ENCODE measurements at regions not wholly inside any gene's neighbourhood (a gene's known extent, or its start where the extent isn't known, plus 50 kb on each side); places are given as distances from the start of the nearest gene placed in this dataset.
"Not testable (repeated sequence)": the region's sequence is repeated elsewhere in the genome, so short reads cannot be mapped to it uniquely, and the experiment has no call there.

DNA sequence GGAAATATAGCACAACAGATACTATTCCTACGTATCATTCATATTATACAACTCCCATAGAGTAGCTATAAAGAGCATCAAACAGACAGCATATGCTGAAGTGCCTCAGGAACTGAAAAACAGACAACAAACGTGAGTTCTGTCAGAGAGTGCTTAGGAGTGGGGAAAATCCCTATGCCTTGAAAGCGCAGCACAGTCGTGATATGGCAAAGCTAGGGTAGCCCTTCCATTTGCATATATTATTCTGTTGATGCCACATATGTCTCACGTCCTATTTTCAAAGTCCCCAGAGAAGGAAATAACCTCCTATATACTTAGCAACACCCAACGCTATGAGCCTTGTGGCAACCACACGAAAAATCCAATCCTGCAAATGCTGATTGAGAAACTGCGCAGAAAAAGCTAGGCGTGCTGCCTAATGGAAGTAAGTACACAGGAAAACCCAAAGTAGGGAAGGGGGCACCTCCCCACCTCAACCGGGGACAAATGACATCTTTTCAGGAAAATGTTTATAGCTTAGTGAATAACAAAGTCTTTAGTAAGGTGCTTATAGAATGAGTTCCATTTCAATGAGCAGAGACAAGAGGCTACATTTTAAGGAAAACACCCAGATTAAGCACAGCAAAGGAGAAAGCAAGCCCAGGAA lies 105.1 kb downstream of the MED10 start:
- DNase-seq = no peak

DNA sequence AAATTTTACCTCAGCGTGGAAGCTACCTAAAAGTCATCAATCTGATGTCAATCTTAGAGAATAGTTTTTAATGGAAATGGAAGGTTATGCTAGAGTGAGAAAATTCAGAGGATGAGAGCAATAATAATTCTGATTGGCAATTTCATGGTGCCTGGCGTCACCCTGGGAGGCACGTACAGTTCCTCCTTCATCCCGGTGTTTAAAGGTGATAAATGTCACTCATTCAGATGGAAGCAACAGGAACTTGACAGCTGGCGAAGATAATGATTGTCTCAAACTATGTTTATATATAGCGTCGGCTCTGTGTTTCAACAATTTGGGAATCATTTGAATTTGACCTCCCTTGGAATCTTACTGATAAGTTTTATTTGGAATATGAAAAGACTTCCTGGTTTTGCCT lies 108.4 kb downstream of the MED10 start:
- no peak for DNase-seq

DNA sequence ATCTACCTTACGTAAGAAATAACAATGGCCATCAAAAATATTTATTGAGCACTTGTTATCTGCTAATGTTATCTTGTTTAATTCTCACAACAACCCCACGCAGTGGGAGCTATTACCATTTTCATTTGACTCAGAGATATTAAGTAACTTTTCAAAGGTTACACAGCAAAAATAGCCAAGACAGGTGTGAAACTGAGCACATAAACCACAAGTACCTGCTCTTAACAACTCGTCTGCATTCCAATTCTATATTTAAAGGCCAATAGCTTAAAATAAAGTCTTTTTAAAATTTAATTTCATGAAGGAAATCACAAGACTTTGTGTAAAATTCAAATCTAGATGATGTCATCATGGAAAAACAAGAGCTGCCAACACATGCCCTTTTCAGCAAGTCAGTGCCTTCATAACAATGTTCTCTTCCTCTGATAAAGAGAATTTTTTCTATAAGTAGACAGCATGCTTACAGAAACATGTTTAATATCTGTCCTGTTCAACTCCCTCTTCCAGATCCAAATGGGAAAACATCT lies 111.6 kb downstream of the MED10 start:
- no peak for DNase-seq

DNA sequence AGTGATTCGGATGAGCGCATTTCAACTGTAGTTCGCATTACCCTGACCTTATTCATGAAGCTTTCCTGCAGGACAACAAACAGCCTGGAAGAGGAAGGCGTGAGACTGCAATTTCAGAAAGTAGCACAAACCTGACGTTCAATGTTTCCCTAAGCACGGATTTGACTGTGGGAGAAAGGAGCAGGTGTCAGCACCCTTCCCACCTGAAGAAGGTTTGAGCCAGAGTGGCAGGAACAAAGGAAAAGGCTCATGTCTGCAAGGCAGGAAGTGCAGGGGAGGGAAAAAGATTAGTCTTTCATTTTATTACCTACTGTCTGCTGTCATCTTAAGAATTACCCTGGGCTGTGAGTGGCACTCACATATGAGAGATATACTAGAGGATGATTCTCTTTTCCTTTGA lies 114.0 kb downstream of the MED10 start:
- no peak for DNase-seq

DNA sequence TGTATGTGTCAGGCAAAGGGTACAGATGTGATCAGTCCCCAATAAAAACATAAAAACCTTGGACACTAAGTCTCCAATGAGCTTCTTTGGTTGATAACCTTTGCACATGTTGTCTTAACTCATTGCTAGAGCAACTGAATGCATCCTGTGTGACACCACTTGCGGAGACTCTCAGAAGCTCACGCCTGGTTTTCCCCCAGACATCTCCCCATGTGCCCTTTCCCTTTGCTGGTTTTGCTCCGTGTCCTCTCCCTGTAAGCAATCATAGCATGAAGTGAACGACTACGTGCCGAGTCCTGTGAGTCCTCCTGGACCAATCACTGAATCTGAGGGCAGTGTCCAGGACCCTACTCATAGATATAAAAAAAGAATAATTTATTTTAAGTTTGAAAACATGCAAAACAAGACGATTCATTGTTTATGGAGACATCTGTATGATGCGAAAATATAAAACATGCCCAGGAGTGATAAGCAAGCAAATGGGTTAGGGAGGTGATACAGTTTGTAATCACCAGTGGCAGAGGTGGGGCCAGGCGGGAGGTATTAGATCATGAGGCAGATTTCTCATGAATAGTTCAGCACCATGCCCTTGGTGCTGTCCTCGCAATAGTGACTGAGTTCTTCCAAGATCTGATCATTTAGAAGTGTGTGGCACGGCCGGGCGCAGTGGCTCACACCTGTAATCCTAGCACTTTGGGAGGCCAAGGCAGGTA lies 115.5 kb downstream of the MED10 start:
- DNase-seq = no peak

DNA sequence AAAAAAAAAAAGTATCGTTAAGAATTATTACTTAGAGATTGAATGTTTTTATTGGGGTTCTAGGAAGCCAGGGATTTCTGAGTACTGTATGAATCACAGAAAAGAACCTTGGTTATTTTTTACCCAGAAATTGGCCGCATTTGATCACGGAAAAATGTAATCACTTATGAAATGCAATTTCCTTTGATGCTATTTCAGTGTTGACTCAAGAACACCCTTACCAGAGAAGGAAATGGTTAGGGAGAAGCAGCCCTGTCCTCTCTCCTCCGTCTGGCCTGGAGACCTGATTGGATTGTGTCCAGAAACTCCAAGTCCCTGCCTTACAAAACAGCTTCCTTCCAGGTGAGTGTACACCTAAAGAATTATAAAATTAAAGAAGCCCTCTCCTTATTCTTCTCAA lies 116.7 kb downstream of the MED10 start:
- DNase-seq = no peak

DNA sequence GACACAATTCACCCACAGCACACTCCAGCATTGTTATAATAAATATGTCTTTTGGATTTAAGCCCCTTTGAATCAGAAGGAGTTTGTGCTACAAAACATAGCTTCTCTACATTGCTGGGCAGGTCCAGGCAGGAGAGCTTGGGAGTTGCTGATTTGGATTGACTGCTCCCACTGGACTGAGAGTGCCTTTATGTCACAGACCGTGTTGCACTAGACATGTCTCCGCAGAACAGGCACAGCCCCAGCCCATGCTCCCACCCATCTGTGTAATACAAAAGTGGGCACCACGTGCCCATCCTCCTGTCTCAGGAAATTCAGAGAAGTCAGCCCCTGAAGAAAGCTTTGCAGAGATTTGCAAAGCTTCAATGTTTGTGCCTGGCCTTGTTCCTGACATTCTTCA lies 117.1 kb downstream of the MED10 start:
- DNase-seq = no peak

DNA sequence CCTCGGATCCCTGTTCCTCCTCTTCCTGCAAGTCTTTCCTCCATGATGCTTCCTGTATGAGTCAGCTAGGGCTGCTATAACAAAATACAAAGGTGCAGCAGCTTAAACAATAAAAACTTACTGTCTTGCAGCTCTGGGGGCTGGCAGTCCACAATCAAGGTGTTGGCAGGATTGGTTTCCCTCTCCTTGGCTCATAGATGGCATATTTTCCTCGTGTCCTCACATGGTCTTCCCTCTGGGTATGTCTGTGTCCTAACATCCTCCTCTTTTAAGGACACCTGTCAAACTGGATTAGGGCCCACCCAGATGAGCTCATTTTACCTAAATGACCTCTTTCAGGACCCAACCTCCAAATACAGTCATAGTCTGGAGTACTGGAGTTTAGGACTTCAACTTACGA lies 117.5 kb downstream of the MED10 start:
- no peak for DNase-seq

DNA sequence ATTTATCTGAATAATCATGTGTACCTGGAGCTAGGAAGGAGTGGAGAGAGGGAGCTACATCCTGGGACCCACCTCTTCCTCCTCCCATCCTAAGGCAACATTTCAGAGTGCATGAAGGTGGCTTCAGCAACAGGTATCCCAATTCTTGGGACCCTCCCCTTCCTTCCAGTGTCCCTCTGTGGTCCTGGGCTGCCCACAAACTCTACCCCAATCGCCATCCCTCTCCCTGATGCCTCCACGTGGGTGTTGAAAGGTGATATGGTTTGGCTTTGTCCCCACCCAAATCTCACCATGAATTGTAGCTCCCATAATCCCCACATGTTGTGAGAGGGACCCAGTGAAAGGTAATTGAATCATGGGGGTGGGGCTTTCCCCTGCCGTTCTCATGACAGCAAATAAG lies 121.4 kb downstream of the MED10 start:
- DNase-seq = no peak

DNA sequence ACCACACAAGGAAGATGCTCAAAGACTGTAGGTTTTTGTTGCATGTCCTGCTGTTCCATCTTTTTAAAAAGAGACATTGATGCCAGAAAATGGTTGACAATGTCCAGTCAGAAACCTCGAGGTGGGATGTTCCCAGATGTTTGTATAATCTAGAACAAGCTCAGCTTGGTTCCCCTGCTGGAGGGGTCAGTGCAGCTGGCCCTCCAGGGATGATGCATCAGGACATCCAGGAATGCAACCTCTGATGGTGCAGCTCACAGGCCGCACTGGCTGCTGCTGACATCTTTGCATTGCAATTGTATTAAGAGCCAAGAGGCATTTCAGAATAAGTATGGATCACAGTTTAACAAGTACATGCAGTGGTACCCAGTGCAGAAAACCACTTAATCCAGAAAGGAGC lies 122.4 kb downstream of the MED10 start:
- no peak for DNase-seq

DNA sequence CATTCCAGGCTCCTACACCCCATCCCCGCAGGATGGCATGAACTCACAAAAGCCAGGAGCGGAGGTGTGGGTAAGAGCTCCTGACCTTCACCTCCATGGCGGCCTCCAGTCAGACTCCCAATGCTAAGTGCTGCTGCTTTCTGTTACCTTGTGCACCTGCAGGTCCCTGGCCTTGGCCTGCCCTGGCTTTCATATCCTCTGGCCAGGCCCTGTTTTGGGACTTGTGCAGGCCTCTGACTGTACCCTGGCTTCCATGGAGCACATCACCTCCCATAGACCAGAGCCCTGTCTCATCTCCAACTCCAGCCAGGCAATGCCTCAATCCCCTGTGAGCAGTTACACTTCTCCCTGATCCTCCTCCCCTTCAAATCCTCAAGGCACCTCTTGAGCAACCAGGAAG lies 124.5 kb downstream of the MED10 start:
- no peak for DNase-seq

DNA sequence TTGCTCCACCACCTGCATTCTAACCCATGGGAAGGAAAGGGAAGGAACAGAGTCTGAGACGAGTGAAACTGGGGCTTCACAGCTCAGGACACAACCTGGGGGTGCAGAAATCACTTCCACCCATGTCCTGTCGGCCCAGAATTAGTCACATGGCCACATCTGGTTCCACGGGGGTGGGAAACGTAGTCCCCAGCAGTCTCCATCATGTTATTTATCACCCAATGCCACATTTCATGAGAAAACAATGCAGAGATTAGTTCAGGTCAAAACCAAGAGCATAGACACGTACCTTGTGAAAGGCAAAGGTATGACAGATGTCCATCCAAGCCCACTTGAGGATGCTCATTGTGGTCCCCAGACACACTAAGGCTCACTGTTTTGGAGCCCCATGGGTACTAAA lies 125.1 kb downstream of the MED10 start:
- no peak for DNase-seq

DNA sequence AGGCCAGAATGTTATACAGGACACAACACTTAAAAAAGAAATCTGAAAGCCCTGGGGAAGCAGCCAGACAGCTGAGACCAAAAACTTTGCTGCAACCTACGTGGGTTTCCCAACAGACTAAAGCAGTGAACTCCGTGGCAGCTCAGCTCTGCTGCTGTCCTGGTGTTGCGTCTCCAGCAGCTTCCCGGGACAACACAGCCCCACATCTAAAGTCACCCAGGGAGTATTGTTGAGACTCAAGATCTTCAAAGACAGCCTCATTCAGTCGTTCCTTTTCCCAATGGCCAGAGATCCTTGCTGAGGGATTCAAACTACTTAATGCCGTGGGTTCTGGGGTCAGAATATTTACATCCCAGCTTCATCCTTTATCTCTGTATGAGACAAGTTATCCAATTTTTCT lies 125.8 kb downstream of the MED10 start:
- no peak for DNase-seq

DNA sequence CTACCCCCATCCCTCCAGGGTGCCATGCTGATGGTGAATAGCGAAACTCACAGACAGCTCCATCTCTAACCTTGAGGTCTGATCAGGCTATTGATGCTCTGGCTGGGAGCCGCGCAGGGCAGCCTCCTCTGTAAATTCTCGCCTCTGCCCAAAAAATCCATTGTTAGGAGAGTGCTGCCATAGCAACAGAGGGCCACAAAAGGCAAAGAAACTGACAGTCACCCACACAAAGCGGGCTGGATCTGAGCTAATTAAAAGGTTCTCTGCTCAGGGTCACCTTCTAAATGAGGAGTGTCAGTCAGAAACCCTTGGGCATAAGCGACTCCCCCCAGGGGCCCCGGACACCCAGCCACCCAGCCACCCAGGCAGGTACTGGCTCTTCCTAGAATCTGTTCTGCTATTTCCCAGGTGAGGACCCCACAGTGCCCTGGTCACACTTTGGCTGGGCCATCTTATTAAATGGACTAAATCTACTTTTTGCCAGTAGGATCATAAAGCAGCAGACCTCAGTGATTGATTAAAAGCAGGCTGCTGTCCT lies 126.7 kb downstream of the MED10 start:
- no peak for DNase-seq

DNA sequence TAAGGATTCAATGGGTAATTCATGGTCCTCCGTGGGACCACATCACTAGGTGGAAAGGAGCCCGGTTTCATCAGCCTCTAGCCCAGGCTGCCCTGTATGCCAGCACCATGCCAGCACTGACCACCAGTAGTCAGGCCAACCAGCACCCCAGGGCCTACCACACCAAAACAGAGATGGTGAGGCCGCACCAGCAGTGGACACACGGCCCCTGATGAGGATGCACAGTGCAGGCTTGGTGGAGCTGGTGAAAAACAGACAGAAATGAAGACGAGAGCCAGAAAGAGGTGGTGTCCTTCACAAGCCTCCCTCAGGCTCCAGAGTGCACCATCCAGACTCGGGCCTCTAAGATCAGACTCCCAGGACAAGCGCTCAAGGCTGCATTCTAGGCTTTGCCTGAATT lies 128.2 kb downstream of the MED10 start:
- no peak for DNase-seq

DNA sequence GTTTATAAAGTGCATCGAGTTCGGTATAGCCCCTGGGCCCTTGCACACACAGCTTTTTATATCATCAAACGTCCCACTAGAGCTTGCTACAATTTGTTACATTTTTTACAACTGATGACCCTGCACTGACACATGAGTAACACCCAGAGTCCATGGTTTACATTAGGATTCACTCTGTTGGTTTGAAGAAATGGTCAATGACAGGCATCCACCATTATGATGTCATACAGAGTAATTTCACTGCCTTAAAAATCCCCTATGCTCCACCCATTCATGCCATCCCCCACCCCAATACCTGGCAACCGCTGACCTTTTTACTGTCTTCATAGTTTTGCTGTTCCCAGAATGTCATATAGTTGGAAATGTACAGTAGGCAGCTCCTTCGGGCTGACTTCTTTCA lies 130.2 kb downstream of the MED10 start:
- no peak for DNase-seq

DNA sequence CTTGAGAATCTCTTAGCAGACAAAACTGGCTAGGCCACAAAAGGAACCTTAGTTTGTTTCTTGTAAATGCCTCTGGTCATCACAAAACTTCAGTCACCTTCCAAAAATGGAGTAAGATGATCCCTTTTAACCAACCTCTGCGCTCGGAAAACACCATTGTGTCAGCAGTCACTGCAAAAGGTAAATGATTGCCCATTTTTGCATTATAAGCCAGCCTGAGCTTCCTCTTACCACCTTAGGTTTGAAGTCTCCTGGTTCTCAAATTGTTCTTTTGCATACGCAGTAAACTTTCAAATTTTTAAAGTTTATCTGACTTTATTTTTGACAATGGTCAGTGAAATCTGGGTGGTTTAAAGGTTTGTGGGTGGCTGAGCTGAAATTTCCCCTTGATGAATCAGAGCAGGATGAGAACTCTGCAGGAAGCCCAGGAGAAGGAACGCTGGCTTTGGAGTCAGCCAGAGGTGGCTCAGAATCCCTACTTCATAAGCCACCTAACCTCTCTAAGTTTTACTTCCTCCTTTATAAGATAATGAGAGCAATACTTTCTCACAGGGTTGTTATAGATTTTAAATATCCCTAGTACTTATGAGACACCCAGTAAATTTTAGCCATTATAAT lies 131.4 kb downstream of the MED10 start:
- DNase-seq = no peak

DNA sequence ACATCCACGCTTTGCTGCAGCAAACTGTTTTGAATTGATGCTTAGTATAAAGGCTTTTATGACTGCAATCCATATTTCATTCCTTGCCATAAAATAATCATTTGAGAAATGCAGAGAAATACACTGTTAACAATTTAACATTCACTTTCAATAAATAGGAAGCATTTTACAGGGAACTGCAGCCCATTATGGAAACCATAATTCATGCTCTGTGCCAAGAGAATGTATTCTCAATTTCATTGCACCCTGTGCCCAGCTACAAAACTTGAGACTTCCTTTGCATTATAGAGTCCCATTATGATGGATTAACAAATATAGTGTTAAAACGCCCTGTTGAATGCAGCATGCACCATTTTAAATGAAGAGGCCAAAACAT lies 134.0 kb downstream of the MED10 start:
- no peak for DNase-seq

DNA sequence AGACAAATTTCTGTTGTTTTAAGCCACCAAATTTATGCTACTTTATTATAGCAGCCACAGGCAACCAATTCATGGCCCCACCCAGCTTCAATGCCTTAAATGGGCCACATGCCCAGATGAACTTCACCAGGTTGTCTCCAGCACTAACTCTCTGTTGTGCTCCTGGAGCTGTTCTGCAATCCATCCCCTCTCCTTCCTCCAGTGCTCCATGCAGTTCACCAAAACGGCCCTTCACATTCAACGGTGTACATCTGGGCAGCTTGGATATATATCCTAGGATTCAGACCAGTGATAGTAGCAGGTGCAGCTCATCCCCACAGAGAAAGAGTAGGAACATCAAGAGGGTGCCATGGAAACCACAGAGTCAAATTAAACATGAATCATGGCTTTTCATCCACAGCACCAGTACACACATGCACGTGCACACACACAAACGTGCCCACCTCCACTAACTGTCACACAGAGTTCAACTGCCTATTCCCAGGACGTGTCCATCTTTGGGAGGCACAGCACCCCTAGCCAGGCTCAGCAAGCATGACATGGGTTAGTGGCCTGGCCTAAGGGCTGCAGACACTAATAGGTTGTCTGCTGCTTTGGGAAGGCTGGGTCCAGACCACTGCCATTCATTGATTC lies 134.5 kb downstream of the MED10 start:
- DNase-seq = no peak

DNA sequence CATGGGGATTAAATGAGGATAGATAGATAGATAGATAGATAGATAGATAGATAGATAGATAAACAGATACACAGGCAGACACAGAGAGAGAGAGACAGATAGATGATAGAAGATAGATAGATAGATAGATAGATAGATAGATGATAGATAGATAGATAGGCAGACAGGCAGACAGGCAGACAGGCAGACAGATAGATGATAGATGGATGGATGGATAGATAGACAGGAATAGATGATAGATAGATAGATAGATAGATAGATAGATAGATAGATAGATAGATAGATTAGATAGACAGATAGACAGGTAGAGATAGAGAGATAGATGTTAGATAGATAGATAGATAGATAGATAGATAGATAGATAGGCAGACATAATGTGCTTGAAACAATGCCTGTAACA lies 137.3 kb downstream of the MED10 start:
- DNase-seq = not testable (repeated sequence)

DNA sequence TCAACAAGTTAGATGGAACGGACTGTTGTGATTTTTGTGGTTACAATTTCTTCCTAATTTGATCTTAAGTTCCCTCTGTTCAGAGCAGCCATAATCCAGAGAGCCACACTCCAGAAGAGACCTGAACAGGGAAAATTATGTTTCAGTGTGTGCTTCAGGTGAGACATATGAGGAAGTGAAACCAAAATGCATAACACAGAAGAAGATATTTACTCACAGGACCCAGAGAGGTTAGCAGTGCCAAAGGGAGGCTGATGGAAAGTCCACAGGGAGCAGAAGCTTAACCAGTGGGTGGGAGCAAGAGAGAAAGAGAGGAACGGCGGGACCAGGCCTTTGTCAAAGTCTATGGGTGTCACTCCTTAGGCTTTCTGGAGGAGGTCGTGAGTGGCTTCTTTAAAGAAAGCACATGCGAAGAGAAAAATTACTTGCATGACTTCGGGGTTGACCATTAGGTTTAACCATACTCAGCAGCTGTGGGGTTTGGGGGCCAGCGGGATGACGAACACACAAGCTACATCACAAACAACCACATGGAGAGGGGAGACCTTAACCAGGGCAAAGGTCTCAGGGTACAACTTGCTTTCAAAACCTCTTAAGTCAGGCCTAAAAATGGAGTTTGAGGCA lies 141.4 kb downstream of the MED10 start:
- no peak for DNase-seq

DNA sequence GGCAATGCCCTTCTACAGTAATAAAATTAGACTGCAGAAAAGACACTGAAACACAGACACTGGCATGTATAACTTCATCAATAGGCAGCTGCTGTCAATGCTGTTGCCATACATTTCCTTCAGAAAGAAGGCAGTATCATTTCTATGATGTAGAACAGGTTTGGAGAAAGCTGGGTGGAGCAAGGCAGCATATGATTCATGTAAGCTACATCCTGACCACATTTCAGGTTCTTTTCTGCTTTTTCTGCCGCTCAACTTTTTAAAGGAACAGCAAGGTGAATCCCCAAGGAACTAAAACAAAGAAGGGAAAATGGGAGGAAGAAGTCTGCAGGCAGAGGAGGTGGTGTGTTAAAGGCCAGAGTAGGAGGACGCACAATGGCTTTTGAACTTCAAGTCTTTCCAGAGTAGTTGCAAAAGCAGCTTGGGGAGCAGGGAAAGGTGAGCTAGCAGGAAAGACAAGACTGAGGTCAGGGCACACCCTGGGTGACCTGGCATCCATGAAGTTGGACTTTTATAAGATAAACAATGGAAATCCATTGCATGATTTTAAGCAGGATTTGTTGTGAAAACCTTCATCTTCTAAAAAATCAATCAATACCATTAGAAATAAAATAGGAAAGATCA lies 142.1 kb downstream of the MED10 start:
- DNase-seq = no peak
